ENCODE measurements at regions not wholly inside any gene's neighbourhood (a gene's known extent, or its start where the extent isn't known, plus 50 kb on each side); places are given as distances from the start of the nearest gene placed in this dataset.

- H3K9me3 Mint-ChIP-seq = no peaks in the 10 kb centered on the region
- H3K36me3 ChIP-seq (ENCODE audit: control insufficient read depth, insufficient read depth, low read length) = no peaks in the 10 kb centered on the region
- H3K4me3 ChIP-seq (ENCODE audit: low read length) = no peak overlapping the region
- no peaks in the 10 kb centered on the region for H3K4me1 ChIP-seq (ENCODE audit: control insufficient read depth, insufficient read depth, low read length)
- WGBS, 2 experiments (ENCODE audit: insufficient coverage in 1 of 2, insufficient read length in 1 of 2) = 89% methylated on average over 3 of the region's 3 CpGs; no CpG with 5 or more reads in 1 of the 2 experiments
- H3K36me3 Mint-ChIP-seq (ENCODE audit: low read depth) = no peaks in the 10 kb centered on the region
- H3K9ac ChIP-seq (ENCODE audit: extremely low read depth, low read length, poor library complexity, severe bottlenecking) = no peak overlapping the region
- H3K4me1 Mint-ChIP-seq = no peaks in the 10 kb centered on the region
- no peaks in the 10 kb centered on the region for H3K27me3 ChIP-seq (ENCODE audit: control insufficient read depth, insufficient read depth, low read length, poor library complexity, severe bottlenecking)
- no peaks in the 10 kb centered on the region for H3K9me3 ChIP-seq (ENCODE audit: control insufficient read depth, low read length)
- DNase-seq = peak; percentile 13
- no peak overlapping the region for H3K27ac ChIP-seq (ENCODE audit: low read depth, low read length)
- no peak overlapping the region for H3K4me3 Mint-ChIP-seq
- no peak overlapping the region for H3K27ac Mint-ChIP-seq
- peaks cover 2% of the 10 kb centered on the region for H3K27me3 Mint-ChIP-seq (ENCODE audit: insufficient read depth)
- TF ChIP-seq CTCF (conservative IDR thresholded peaks at IDR 0.05) = no peak
Measured at GRCh38 chr1:29546496-29546895, 310.2 kb downstream of the PTPRU start.

- Histone ChIP-seq H3K4me3 (ENCODE audit: low read length) (no peak overlapping the region), H3K27ac (ENCODE audit: low read depth, low read length) (no peak overlapping the region), H3K9me3 (ENCODE audit: control insufficient read depth, low read length) (no peaks in the 10 kb centered on the region), H3K9ac (ENCODE audit: extremely low read depth, low read length, poor library complexity, severe bottlenecking) (no peak overlapping the region), H3K4me1 (ENCODE audit: control insufficient read depth, insufficient read depth, low read length) (no peaks in the 10 kb centered on the region), H3K27me3 (ENCODE audit: control insufficient read depth, insufficient read depth, low read length, poor library complexity, severe bottlenecking) (no peaks in the 10 kb centered on the region), H3K36me3 (ENCODE audit: control insufficient read depth, insufficient read depth, low read length) (no peaks in the 10 kb centered on the region)
- H3K9me3 Mint-ChIP-seq = no peaks in the 10 kb centered on the region
- H3K36me3 Mint-ChIP-seq (ENCODE audit: low read depth) = no peaks in the 10 kb centered on the region
- H3K27ac Mint-ChIP-seq = no peak overlapping the region
- H3K27me3 Mint-ChIP-seq (ENCODE audit: insufficient read depth) = peaks cover 2% of the 10 kb centered on the region
- H3K4me1 Mint-ChIP-seq = no peaks in the 10 kb centered on the region
- 90% methylated on average over 1 of the region's 1 CpG for WGBS, 2 experiments (ENCODE audit: insufficient coverage in 1 of 2, insufficient read length in 1 of 2)
- peak; percentile 17 for DNase-seq
- H3K4me3 Mint-ChIP-seq = no peak overlapping the region
- TF ChIP-seq CTCF (conservative IDR thresholded peaks at IDR 0.05) = no peak
Measured at GRCh38 chr1:29544406-29544805, 308.1 kb downstream of the PTPRU start.

DNA sequence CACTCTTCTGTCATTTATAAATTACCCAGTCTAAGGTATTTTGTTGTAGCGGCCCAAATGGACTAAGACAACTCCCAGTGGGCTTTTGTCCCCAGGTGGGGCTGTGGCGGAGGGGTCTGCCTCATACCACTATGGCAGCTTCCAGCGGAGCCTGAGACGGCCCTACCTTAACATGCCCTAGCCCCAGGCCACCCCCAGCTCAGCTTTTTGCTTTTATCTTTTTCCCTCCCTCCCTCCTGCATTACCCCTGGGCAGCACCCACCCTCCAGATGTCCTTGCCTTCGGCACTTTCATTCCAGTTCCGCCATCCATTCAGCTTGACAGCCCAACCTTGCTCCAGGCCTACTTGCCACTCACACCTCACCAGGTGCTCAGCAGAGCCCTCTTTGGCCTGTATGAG lies 307.3 kb downstream of the PTPRU start:
- Mint-ChIP-seq H3K9me3 (no peaks in the 10 kb centered on the region), H3K4me1 (no peaks in the 10 kb centered on the region), H3K27ac (no peak overlapping the region), H3K27me3 (ENCODE audit: insufficient read depth) (peaks cover 2% of the 10 kb centered on the region), H3K4me3 (no peak overlapping the region), H3K36me3 (ENCODE audit: low read depth) (no peaks in the 10 kb centered on the region)
- Histone ChIP-seq H3K36me3 (ENCODE audit: control insufficient read depth, insufficient read depth, low read length) (no peaks in the 10 kb centered on the region), H3K9ac (ENCODE audit: extremely low read depth, low read length, poor library complexity, severe bottlenecking) (no peak overlapping the region), H3K4me1 (ENCODE audit: control insufficient read depth, insufficient read depth, low read length) (no peaks in the 10 kb centered on the region), H3K27me3 (ENCODE audit: control insufficient read depth, insufficient read depth, low read length, poor library complexity, severe bottlenecking) (no peaks in the 10 kb centered on the region), H3K27ac (ENCODE audit: low read depth, low read length) (no peak overlapping the region), H3K4me3 (ENCODE audit: low read length) (no peak overlapping the region), H3K9me3 (ENCODE audit: control insufficient read depth, low read length) (no peaks in the 10 kb centered on the region)
- TF ChIP-seq CTCF (conservative IDR thresholded peaks at IDR 0.05) = no peak
- WGBS, 2 experiments (ENCODE audit: insufficient coverage in 1 of 2, insufficient read length in 1 of 2) = 84 to 85% methylated on average over 5 to 6 of the region's 6 CpGs
- peak; percentile 17 for DNase-seq

Data from endodermal cell (in vitro differentiated cells).